ENCODE measurements at regions not wholly inside any gene's neighbourhood (a gene's known extent, or its start where the extent isn't known, plus 50 kb on each side); places are given as distances from the start of the nearest gene placed in this dataset.

DNA sequence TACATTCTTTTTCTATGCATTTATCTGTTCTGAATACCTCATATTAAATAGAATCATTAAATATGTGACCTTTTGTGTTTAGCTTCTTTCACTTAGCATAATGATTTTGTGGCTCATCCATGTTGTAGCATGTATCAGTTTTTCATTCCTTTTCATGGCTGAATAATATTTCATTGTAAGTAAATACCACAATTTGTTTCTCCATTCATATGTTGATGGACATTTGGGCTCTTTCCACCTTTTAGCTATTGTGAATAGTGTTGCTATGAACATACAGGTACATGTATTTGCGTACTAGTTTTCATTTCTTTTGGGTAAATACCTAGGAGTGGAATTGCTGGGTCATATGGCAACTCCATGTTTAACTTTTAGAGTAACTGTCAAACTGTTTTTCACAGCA, 85.1 kb downstream of the GNL3L start:
- H3K4me3 Mint-ChIP-seq = no peak overlapping the region
- H3K4me1 ChIP-seq (ENCODE audit: insufficient read depth, low read length) = no peaks in the 10 kb centered on the region
- POLR2A ChIA-PET = no interaction called here
- H3K36me3 Mint-ChIP-seq = peaks cover 5 to 37% (median 26%) of the 10 kb centered on the region in 3 donors
- H3K36me3 ChIP-seq (ENCODE audit: insufficient read depth, low read length) = no peaks in the 10 kb centered on the region
- no peak overlapping the region for H3K27ac Mint-ChIP-seq
- DNase-seq = no peak
- H3K27me3 Mint-ChIP-seq = peaks cover 0 to 4% of the 10 kb centered on the region in 2 donors
- no peak overlapping the region for H3K4me3 ChIP-seq (ENCODE audit: low read length)
- H3K27ac ChIP-seq (ENCODE audit: low read depth, low read length) = no peak overlapping the region
- H3K9me3 Mint-ChIP-seq = peaks cover under 1 to 33% (median 14%) of the 10 kb centered on the region in 5 donors
- no peaks in the 10 kb centered on the region for H3K4me1 Mint-ChIP-seq
- H3K9me3 ChIP-seq (ENCODE audit: low read length) = no peaks in the 10 kb centered on the region
- CTCF ChIA-PET = no interaction called here
- no peaks in the 10 kb centered on the region for H3K27me3 ChIP-seq (ENCODE audit: insufficient read depth, low read length, poor library complexity, severe bottlenecking)

- H3K27ac Mint-ChIP-seq = no peak overlapping the region
- Histone ChIP-seq H3K27me3 (ENCODE audit: insufficient read depth, low read length, poor library complexity, severe bottlenecking) (no peaks in the 10 kb centered on the region), H3K4me1 (ENCODE audit: insufficient read depth, low read length) (no peaks in the 10 kb centered on the region), H3K4me3 (ENCODE audit: low read length) (no peak overlapping the region), H3K27ac (ENCODE audit: low read depth, low read length) (no peak overlapping the region), H3K36me3 (ENCODE audit: insufficient read depth, low read length) (no peaks in the 10 kb centered on the region), H3K9me3 (ENCODE audit: low read length) (no peaks in the 10 kb centered on the region)
- no peak for DNase-seq
- ChIA-PET POLR2A (no interaction called here), CTCF (no interaction called here)
- peaks cover 0 to 4% of the 10 kb centered on the region in 2 donors for H3K27me3 Mint-ChIP-seq
- peaks cover 0 to under 1% (median 0%) of the 10 kb centered on the region in 3 donors for H3K4me1 Mint-ChIP-seq
- no peak overlapping the region for H3K4me3 Mint-ChIP-seq
- peaks cover 1 to 21% (median 3%) of the 10 kb centered on the region in 3 donors for H3K36me3 Mint-ChIP-seq
- peaks cover 10 to 27% (median 23%) of the 10 kb centered on the region in 5 donors for H3K9me3 Mint-ChIP-seq
Measured at GRCh38 chrX:54633641-54634040, 103.6 kb downstream of the GNL3L start.

- Mint-ChIP-seq H3K27ac (peak overlapping the region; percentile 98 to 100 (median 100)), H3K4me1 (peaks cover 9 to 20% (median 15%) of the 10 kb centered on the region in 3 donors), H3K4me3 (peak overlapping the region; percentile 93 to 98 (median 97)), H3K36me3 (peaks cover 0 to 8% (median 4%) of the 10 kb centered on the region in 3 donors), H3K9me3 (peaks cover 0 to 12% (median 8%) of the 10 kb centered on the region in 5 donors), H3K27me3 (peaks cover 0 to 4% of the 10 kb centered on the region in 2 donors)
- H3K4me3 ChIP-seq (ENCODE audit: low read length) = peak overlapping the region; percentile 81
- no peaks in the 10 kb centered on the region for H3K27me3 ChIP-seq (ENCODE audit: insufficient read depth, low read length, poor library complexity, severe bottlenecking)
- CTCF ChIA-PET = interaction anchor here (0.7 to 2.2 kb wide), 9 partner anchors 109 to 850 kb away, joined by 3 to 10 read pairs (median 4); partner anchors contain the start of genes GNL3L, MAGED2 and TSR2
- POLR2A ChIA-PET = interaction anchor here (1.0 to 1.8 kb wide), 10 partner anchors 11 to 1216 kb away, joined by 3 to 33 read pairs (median 7); partner anchors contain the start of genes APEX2, FAM120C, GNL3L and PHF8
- H3K9me3 ChIP-seq (ENCODE audit: low read length) = no peaks in the 10 kb centered on the region
- no peaks in the 10 kb centered on the region for H3K36me3 ChIP-seq (ENCODE audit: insufficient read depth, low read length)
- no peak for DNase-seq
- peaks cover 7% of the 10 kb centered on the region for H3K4me1 ChIP-seq (ENCODE audit: insufficient read depth, low read length)
- peak overlapping the region; percentile 98 for H3K27ac ChIP-seq (ENCODE audit: low read depth, low read length)
Measured at GRCh38 chrX:54639018-54639345, 109.0 kb downstream of the GNL3L start.

DNA sequence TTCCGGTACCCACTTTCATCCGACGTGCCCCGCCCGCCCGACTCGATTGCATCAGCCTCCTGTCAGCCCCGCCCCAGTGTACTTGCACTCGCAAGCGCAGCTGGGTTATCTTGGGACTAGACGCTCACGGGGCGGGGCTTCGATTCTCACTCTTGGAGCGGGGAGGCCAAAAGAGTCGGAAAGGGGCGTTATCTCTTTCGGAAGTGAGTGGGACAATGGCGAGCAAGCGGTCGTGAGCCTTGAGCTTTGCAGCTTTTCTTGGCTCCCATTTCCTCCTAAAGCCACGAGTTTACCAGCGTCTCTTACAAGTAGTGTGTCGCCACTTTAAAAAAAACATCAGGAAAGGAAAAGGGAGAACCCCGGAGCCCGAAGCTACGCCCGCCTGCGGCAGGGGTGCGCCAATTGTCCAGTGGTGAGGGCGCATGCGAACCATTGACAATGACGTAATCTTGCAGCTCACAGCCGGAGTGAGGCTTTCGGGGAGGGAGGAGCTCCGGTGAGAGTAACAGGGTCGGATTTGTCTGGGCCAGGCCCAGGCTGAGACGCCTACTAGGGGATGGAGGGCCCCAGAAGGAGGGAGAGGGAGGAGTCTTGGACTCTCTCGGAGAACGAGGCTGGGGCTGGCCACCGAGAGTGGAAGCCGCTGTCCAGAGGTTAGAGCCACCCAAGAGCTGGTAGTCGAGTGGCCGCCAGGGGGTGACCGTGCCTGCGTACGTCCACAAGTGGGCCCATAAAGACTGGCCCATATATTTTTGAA, 109.5 kb downstream of the GNL3L start:
- peaks cover 7% of the 10 kb centered on the region for H3K4me1 ChIP-seq (ENCODE audit: insufficient read depth, low read length)
- peaks cover 0 to 12% (median 6%) of the 10 kb centered on the region in 5 donors for H3K9me3 Mint-ChIP-seq
- H3K4me3 Mint-ChIP-seq = peak overlapping the region; percentile 93 to 98 (median 97)
- H3K4me1 Mint-ChIP-seq = peaks cover 9 to 20% (median 15%) of the 10 kb centered on the region in 3 donors
- peak overlapping the region; percentile 98 to 100 (median 100) for H3K27ac Mint-ChIP-seq
- H3K9me3 ChIP-seq (ENCODE audit: low read length) = no peaks in the 10 kb centered on the region
- peaks cover 0 to 8% (median 4%) of the 10 kb centered on the region in 3 donors for H3K36me3 Mint-ChIP-seq
- ChIA-PET POLR2A (interaction anchor here (1.0 to 1.8 kb wide), 11 partner anchors 11 to 1217 kb away, joined by 3 to 33 read pairs (median 7); partner anchors contain the start of genes APEX2, FAM120C, GNL3L and PHF8), CTCF (interaction anchor here (0.7 to 2.2 kb wide), 9 partner anchors 109 to 850 kb away, joined by 3 to 10 read pairs (median 4); partner anchors contain the start of genes GNL3L, MAGED2 and TSR2)
- H3K4me3 ChIP-seq (ENCODE audit: low read length) = peak overlapping the region; percentile 81
- peaks cover 0 to 4% of the 10 kb centered on the region in 2 donors for H3K27me3 Mint-ChIP-seq
- no peaks in the 10 kb centered on the region for H3K27me3 ChIP-seq (ENCODE audit: insufficient read depth, low read length, poor library complexity, severe bottlenecking)
- H3K36me3 ChIP-seq (ENCODE audit: insufficient read depth, low read length) = no peaks in the 10 kb centered on the region
- peak; percentile 88 to 96 (median 88) for DNase-seq
- peak overlapping the region; percentile 98 for H3K27ac ChIP-seq (ENCODE audit: low read depth, low read length)

DNA sequence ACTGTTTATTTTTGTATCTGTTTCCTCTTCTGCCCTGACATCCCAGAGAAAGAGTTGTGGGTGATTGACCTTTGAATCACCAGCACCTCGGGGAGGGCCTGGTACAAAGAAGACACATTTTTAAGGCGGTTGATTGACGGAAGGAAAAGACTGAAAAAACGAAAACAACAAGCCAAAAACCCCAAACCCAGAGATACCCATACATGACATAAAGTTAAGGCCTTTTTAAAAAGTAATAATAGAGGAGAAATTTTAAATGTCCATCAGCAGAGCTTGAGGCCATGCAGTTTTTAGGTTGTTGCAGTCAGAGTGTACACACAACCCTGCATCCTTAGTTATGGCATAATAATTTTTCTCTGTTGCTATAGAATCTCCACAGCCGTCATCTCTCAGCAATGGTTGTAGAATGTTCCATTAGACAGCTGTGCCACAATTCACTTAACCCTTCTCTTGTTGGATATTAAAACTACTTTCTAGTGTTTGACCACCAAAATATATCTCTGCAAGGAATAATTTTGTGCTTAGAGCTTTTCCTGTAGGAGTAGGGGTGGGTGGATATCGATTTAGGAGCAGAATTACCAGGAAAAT, 110.2 kb downstream of the GNL3L start:
- Histone ChIP-seq H3K4me3 (ENCODE audit: low read length) (peak overlapping the region; percentile 81), H3K4me1 (ENCODE audit: insufficient read depth, low read length) (peaks cover 7% of the 10 kb centered on the region), H3K27me3 (ENCODE audit: insufficient read depth, low read length, poor library complexity, severe bottlenecking) (no peaks in the 10 kb centered on the region), H3K36me3 (ENCODE audit: insufficient read depth, low read length) (no peaks in the 10 kb centered on the region), H3K9me3 (ENCODE audit: low read length) (no peaks in the 10 kb centered on the region), H3K27ac (ENCODE audit: low read depth, low read length) (peak overlapping the region; percentile 98)
- peaks cover 0 to 5% (median under 1%) of the 10 kb centered on the region in 3 donors for H3K36me3 Mint-ChIP-seq
- POLR2A ChIA-PET = interaction anchor here (1.1 to 1.8 kb wide), 11 partner anchors 10 to 1217 kb away, joined by 3 to 33 read pairs (median 7); partner anchors contain the start of genes APEX2, FAM120C, GNL3L and PHF8
- H3K27me3 Mint-ChIP-seq = peaks cover 0 to 4% of the 10 kb centered on the region in 2 donors
- peak overlapping the region; percentile 93 to 98 (median 97) for H3K4me3 Mint-ChIP-seq
- peaks cover 9 to 20% (median 15%) of the 10 kb centered on the region in 3 donors for H3K4me1 Mint-ChIP-seq
- CTCF ChIA-PET = interaction anchor here (1.0 to 2.2 kb wide), 6 partner anchors 110 to 597 kb away, joined by 3 to 10 read pairs (median 4); partner anchors contain the start of genes GNL3L and MAGED2
- H3K9me3 Mint-ChIP-seq = peaks cover 0 to 9% (median 3%) of the 10 kb centered on the region in 5 donors
- peak overlapping the region; percentile 98 to 100 (median 100) for H3K27ac Mint-ChIP-seq
- no peak for DNase-seq

DNA sequence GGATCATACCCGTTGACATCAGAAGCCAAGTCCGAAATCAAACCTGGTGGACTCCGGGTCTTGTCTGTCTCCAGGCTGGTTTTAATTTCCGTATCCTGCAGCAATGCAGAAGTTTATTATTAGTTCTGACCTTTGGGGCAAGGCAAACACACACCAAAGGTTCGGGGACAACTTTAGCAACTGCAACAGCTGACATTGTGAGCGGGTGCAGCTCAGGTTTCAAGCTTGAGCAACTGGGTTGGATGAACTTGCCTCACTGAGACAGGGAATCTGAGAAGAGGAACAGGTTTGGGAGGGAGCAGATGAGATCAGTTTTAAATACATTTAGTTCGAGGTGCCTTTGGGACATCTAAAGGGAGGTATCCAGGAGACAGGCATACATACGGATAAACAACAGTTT, 110.7 kb downstream of the GNL3L start:
- ChIA-PET POLR2A (interaction anchor here (1.1 kb wide), 1 partner anchor 848 kb away, joined by 3 read pairs; no protein-coding TSS in a partner anchor), CTCF (interaction anchor here (2.2 kb wide), 1 partner anchor 111 kb away, joined by 10 read pairs; the partner anchor contains the start of gene GNL3L)
- peak overlapping the region in 1 of 7 donors; percentile 54 for H3K4me3 Mint-ChIP-seq
- no peak overlapping the region for H3K27ac ChIP-seq (ENCODE audit: low read depth, low read length)
- H3K9me3 Mint-ChIP-seq = peaks cover 0 to 6% (median 2%) of the 10 kb centered on the region in 5 donors
- no peaks in the 10 kb centered on the region for H3K36me3 ChIP-seq (ENCODE audit: insufficient read depth, low read length)
- peaks cover 9 to 20% (median 15%) of the 10 kb centered on the region in 3 donors for H3K4me1 Mint-ChIP-seq
- H3K4me3 ChIP-seq (ENCODE audit: low read length) = no peak overlapping the region
- no peaks in the 10 kb centered on the region for H3K9me3 ChIP-seq (ENCODE audit: low read length)
- peaks cover 7% of the 10 kb centered on the region for H3K4me1 ChIP-seq (ENCODE audit: insufficient read depth, low read length)
- H3K27ac Mint-ChIP-seq = peak overlapping the region in 6 of 8 donors; percentile 24 to 100 (median 98)
- H3K36me3 Mint-ChIP-seq = peaks cover 0 to 5% (median 0%) of the 10 kb centered on the region in 3 donors
- H3K27me3 Mint-ChIP-seq = peaks cover 0 to 4% of the 10 kb centered on the region in 2 donors
- H3K27me3 ChIP-seq (ENCODE audit: insufficient read depth, low read length, poor library complexity, severe bottlenecking) = no peaks in the 10 kb centered on the region
- DNase-seq = no peak

DNA sequence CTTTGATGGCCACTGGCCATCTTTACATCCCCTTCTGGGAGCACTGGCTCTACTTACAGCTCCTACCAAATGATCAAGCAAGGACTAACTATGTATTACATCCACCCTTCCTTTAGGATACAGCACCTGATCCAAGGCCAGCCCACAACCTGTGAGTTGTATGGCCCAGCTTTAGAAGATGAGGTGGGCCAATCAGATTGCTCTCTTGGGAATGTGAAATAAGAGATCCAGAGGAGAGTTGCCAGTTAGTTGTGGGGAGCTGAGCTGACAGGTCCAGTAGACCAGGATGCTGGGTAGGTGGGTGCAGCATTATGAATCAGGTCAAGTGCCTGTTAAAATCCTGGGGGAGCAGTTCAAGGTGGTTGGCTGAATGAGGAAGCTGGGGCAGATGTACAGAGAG, 111.5 kb downstream of the GNL3L start:
- peaks cover 0 to 5% (median 0%) of the 10 kb centered on the region in 3 donors for H3K36me3 Mint-ChIP-seq
- CTCF ChIA-PET = no interaction called here
- H3K4me3 Mint-ChIP-seq = peak overlapping the region in 1 of 7 donors; percentile 54
- no peaks in the 10 kb centered on the region for H3K36me3 ChIP-seq (ENCODE audit: insufficient read depth, low read length)
- H3K27ac Mint-ChIP-seq = peak overlapping the region in 2 of 8 donors; percentile 61 to 98
- H3K27me3 ChIP-seq (ENCODE audit: insufficient read depth, low read length, poor library complexity, severe bottlenecking) = no peaks in the 10 kb centered on the region
- H3K27ac ChIP-seq (ENCODE audit: low read depth, low read length) = no peak overlapping the region
- no peak for DNase-seq
- peaks cover 0 to 4% of the 10 kb centered on the region in 2 donors for H3K27me3 Mint-ChIP-seq
- POLR2A ChIA-PET = no interaction called here
- peaks cover 9 to 20% (median 15%) of the 10 kb centered on the region in 3 donors for H3K4me1 Mint-ChIP-seq
- H3K9me3 Mint-ChIP-seq = peaks cover 0 to 2% (median 0%) of the 10 kb centered on the region in 5 donors
- peaks cover 7% of the 10 kb centered on the region for H3K4me1 ChIP-seq (ENCODE audit: insufficient read depth, low read length)
- H3K4me3 ChIP-seq (ENCODE audit: low read length) = no peak overlapping the region
- H3K9me3 ChIP-seq (ENCODE audit: low read length) = no peaks in the 10 kb centered on the region
